ENCODE measurements at regions not wholly inside any gene's neighbourhood (a gene's known extent, or its start where the extent isn't known, plus 50 kb on each side); places are given as distances from the start of the nearest gene placed in this dataset.
"Not testable (repeated sequence)": the region's sequence is repeated elsewhere in the genome, so short reads cannot be mapped to it uniquely, and the experiment has no call there.

DNA sequence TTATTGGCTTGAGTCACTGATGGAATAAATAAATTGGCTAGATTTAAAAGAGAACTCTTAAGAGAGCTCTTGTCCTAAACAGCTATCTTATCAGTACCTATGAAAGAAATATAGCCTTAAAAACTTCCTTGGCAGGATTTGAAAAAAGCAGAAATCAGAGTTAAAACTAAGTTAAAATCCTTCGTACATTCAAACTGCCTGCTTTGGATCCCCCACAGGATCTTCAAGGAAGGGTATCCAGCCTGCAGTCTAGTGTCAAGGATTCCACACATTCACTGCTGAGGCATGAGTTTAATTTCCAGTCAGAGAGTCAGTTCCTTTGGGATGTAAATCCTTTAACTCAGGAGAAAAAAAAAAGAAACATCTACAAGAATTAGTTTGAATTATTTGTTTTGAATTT, 242.9 kb upstream of the UBASH3B start:
- H3K27ac ChIP-seq = no peak overlapping the region
- H3K4me3 ChIP-seq = no peak overlapping the region

- Histone ChIP-seq H3K27ac (no peak overlapping the region), H3K4me3 (no peak overlapping the region)
These were observed 249.1 kb upstream of the UBASH3B start for GRCh38 chr11:122406466-122406865.

DNA sequence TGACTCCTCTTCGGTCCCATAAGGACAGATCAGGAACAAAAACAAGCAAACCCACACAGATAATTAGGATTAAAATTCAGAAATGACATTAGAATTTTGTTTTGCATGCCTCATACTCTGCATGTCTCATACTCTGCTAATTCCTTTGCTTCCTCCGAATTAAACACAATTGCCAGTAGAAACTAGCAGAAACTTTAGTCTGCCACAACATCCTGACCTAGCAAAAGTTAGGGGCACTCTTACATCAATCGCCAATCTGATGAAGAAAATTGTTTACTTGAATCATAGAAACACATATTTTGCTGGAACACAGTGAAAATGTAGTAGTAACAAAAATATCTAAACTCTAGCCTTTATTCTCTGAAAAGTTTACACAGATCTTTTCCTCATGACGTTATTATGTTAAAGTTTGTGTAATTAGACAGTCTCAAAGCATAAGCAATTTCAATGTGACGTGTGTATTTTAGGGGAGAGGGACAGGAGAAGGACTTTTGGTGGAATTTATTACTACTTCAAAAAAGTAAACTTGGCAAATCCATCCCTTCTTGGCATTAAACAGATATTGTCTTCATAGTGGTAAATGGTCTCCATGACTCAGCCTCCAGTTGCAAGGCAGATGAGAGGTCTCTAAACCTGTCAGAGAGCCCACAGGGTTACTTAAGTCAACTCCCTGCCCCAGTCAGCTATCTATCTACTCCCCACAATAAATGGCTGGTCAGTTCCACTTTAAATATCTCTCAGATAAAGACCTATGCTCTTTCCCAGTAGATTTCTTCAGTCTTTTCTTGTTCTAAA, 249.8 kb upstream of the UBASH3B start:
- Histone ChIP-seq H3K4me3 (no peak overlapping the region), H3K27ac (no peak overlapping the region)

DNA sequence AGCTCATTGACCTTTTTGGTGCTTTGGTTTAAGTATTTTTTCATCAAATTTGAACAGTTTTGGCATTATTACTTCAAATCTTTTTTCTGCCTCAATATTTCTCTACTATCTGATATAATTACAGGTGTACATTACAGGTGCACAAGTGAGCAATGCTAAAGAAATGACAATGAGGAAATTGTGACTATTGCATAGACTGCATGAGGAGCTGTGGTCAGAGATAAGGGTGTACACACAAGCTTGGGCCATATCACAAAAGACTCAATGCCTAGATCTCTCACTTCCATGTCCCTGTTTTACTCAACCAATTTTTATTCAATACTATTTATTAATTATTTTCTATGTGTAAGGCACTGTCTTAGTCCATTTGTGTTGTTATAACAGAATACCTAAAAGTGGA, 251.0 kb upstream of the UBASH3B start:
- H3K27ac ChIP-seq = no peak overlapping the region
- H3K4me3 ChIP-seq = no peak overlapping the region

GRCh38 chr11:122401581-122401980, 253.9 kb upstream of the UBASH3B start:
- not testable (repeated sequence) for H3K4me3 ChIP-seq, H3K27ac ChIP-seq

DNA sequence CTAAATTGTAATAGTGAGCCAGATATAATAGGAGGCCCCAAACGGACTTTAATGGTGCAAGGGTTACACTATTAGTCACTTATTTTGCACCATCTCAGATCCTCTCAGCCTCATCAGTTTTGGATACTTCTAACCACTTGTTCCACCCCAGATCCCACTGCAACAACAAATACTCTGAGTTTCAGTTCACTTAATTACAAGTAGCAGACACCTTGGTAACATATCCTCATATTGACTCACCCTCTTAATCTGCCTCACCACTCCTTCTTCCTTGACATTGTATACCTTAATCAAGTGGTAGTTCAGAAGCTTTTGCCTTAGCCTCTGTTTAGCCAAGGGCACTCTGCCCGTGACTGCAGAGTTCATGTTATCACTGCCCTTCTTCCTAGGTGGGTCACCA, 256.1 kb upstream of the UBASH3B start:
- Histone ChIP-seq H3K27ac (no peak overlapping the region), H3K4me3 (no peak overlapping the region)

GRCh38 chr11:122398851-122399250, 256.7 kb upstream of the UBASH3B start:
- Histone ChIP-seq H3K27ac (no peak overlapping the region), H3K4me3 (no peak overlapping the region)

DNA sequence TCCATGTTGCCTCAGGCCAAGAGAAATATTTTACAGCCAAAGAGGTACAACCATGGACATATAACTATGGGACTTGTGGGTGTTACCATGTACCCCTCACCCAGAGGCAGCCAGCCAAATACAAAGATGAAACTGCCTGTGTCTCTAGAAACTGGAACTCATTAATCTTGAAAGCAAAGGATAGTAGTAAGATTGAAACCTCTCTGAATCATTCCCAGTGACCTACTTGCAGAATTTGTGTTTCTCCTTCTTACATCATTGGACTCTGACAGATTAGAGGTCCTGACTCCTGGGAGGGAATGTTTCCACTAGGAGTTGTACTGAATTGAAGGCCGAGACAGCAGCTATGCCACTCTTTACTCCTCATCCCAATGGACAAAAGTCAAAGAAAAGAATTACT, 257.4 kb upstream of the UBASH3B start:
- no peak overlapping the region for H3K27ac ChIP-seq
- no peak overlapping the region for H3K4me3 ChIP-seq

DNA sequence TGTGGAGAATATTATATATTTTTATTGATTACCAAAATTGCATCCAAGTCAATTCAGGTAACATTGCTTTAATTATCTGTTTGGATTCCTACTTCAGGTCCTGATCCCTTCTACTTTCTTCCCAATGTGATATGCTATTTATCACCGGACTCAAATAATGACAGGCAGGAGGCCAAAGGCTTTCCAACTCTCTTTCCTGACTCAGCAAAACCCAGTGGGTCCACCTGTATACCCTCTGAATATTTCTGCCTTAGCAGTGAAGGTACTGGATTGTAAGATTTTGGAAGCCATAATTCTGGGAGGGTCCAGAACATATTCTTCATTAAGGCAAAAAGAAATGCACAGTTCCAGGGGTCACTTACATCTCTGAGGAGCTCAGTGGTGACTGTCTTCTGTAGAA, 260.2 kb upstream of the UBASH3B start:
- H3K27ac ChIP-seq = no peak overlapping the region
- no peak overlapping the region for H3K4me3 ChIP-seq

DNA sequence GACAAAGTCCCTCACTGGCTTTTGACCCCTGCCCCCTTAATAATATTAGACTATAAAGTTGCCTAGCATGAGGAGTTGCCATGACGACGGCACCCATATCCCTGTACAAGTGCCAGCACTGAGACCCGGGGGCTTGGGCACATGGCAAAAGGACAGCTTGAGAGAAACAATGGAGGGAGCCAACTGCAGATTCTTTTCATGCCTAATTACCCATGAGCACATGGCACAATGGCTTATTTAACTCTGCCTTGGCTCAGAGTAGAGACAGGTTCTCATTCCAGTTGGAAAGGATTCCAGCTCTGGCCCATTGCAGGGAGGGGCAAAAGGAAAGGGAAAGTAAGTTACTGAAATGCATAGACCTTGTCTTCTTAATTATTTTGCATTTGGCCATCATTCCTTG, 261.2 kb upstream of the UBASH3B start:
- H3K4me3 ChIP-seq = no peak overlapping the region
- H3K27ac ChIP-seq = no peak overlapping the region

DNA sequence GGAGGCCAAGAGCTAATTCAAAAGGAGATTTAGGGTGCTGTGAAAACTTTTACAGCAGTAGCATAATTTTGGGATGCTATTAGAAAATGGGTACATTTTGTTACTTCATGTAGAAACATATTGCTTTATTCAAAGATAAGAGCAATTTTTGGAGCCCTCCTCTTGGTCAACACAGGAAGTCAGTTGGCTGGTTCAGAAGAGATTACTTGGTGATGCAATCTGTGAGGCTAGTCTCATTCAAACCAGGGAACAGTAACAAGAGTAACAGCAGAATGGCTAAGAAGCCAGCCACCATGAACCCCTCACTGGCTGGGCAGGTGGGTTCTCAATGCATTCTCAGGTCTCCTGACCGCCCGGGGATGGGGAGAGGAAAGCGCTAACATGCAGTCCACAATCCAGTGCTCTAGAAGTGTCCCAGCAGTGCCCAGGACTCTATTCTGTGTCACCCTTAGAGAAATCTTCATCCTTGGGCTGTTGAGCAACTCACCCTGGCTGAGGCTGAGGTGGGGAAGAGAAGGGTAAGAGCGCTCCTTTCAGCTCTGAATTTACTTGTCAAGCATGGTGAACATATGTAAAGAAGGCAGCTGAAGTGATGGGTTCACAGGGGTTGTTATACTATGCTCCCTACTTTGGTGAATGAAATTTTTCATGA, 262.2 kb upstream of the UBASH3B start:
- H3K4me3 ChIP-seq = no peak overlapping the region
- H3K27ac ChIP-seq = no peak overlapping the region

GRCh38 chr11:122392508-122392907, 263.0 kb upstream of the UBASH3B start:
- Histone ChIP-seq H3K27ac (no peak overlapping the region), H3K4me3 (no peak overlapping the region)

GRCh38 chr11:122391049-122391448, 264.5 kb upstream of the UBASH3B start:
- Histone ChIP-seq H3K27ac (no peak overlapping the region), H3K4me3 (no peak overlapping the region)

- Histone ChIP-seq H3K4me3 (no peak overlapping the region), H3K27ac (no peak overlapping the region)
These were observed 267.2 kb upstream of the BLID start for GRCh38 chr11:122383186-122383585.

GRCh38 chr11:122375687-122376399, 259.8 kb upstream of the BLID start:
- Histone ChIP-seq H3K4me3 (no peak overlapping the region), H3K27ac (no peak overlapping the region)

DNA sequence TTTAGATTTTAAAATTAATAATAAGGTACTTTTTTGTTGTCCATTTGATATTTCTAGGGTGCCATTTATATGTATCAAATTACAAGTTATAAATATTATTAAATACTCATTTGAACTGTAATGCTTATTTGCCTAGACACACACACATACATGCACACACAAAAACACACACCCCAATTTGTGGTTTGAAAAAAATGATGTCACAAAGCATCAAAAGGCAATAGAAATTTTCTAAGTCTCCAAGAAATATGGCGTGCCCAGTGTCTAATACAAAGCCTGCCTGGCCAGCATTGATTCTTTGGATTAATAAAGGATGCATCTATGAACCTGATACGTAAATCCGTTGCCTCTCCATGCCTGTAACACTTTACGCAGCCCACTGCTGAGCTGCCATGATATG, 252.8 kb upstream of the BLID start:
- no peak overlapping the region for H3K27ac ChIP-seq
- no peak overlapping the region for H3K4me3 ChIP-seq

DNA sequence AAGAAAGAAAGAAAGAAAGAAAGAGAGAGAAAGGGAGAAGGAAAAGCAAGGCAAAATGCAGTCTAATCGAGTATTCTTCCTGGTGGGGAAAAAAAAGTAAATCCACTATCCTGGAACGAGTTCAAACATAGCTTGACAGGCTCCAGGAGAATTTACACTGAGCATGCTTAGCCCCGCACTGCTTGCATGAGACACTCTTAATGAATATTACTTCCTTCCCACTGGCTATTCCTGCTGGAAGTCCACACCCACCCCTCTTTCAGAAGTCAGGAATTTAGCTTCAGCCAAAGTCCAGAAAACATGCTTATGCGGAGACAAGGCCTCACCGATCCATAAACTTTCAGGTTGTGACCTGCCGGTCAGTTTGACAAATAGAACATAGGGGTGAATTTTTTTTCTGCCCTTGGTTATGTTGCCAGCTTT, 251.8 kb upstream of the BLID start:
- Histone ChIP-seq H3K27ac (peak overlapping the region in 4 of 21 experiments; percentile 6 to 48 (median 40)), H3K4me3 (no peak overlapping the region)

DNA sequence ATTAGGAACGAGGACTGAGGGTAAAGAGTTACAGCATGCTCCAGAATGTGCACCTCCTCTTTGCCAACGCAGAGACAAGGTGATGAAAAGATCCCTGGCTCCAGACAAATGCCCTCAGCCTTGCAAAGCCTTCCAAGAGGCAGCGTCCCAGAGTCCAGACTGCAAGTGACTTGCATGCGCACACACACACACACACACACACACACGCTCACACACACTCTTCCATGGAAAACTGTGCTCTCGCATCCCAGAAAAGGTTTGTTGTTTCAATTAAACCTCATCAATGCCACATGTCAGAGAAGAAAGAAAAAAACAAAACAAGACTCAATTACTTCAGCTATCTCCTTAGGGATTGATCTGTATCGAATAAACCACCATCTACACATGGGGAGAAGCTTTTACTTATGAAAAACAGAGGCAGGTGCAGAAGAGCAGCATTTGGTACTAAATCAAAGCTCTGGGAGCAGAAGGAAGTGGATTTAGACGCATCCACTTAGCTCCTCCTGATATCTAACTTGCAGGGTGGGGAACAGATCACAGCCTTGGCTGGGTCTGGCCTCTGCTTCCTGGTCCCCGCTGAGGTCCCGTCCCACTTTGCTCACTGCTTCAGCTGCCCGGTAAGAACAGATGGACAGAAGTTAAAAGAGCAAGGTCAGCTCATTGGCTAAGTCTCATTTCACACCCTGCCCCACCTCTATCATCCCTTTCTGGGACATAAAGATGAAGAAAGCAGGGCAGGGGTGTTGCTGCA, 249.8 kb upstream of the BLID start:
- H3K27ac ChIP-seq = peak overlapping the region in 3 of 21 experiments; percentile 2 to 18 (median 7)
- peak overlapping the region in 1 of 7 experiments; percentile 4 for H3K4me3 ChIP-seq

DNA sequence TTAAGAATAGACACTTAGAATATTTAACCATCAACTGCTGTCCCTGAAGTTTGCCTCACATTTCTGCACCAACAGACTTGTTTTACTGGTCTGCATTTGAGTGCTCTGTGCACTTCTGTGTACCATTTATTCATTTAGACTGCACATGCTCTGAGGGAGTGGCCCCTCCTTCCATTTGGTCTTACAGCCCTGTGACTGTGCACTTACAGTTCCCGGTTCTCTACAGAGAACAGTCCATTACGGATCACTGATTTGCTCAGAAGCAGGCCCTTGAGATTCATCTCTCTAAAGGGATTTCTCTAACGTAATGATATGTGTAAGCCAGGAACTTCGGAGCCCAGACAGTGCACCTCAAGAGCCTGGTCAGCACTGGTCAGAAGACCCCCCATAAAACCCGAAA, 247.3 kb upstream of the BLID start:
- H3K4me3 ChIP-seq = no peak overlapping the region
- H3K27ac ChIP-seq = no peak overlapping the region

GRCh38 chr11:122362381-122362780, 246.4 kb upstream of the BLID start:
- Histone ChIP-seq H3K4me3 (no peak overlapping the region), H3K27ac (no peak overlapping the region)

Data from skin epidermis (tissue), 12 donors.